Astrocyte of the spinal cord (primary cell): ENCODE measurements at regions not wholly inside any gene's neighbourhood (a gene's known extent, or its start where the extent isn't known, plus 50 kb on each side); places are given as distances from the start of the nearest gene placed in this dataset.
"Not testable (repeated sequence)": the region's sequence is repeated elsewhere in the genome, so short reads cannot be mapped to it uniquely, and the experiment has no call there.

Experiments used
- DNase-seq: peaks from one replicate; pipeline ENCODE4 v3.0.0; 2011; ENCODE audit warnings: low read depth, low spot score
- H3K4me3 ChIP-seq: 2 replicates; pipeline ENCODE4 v1.5.1; 2011; ENCODE audit warnings: low read depth, mild to moderate bottlenecking, low read length, moderate library complexity
- in situ Hi-C: cut with HindIII; loops from 2 replicates; pipeline ENCODE4 v1.10.0; 2017; ENCODE audit warnings: low sequenced_read_pairs
- TF ChIP-seq, protein P1 (sequence below): IDR thresholded peaks from 2 replicates; pipeline ENCODE4 v1.5.1; 2012; ENCODE audit warnings: low read depth, mild to moderate bottlenecking, low read length, inconsistent platforms

DNA sequence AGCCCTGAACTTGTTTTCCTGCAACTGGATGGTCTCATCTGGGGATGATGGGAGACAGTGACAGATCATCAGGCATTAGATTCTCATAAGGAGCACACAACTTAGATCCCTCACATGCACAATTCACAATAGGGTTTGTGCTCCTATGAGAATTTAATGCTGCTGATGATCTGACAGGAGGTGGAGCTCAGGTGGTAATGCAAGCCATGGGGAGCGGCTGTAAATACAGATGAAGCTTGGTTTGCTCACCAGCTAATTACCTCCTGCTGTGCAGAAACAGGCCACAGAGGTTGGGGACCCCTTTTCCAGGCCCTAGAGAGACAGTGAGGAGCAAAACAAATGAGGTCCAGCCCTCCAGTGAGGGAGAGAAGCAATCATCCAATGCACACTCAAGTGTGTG, 168.6 kb downstream of the RGS9 start:
- DNase-seq, result no peak
- TF ChIP-seq, protein P1, sequence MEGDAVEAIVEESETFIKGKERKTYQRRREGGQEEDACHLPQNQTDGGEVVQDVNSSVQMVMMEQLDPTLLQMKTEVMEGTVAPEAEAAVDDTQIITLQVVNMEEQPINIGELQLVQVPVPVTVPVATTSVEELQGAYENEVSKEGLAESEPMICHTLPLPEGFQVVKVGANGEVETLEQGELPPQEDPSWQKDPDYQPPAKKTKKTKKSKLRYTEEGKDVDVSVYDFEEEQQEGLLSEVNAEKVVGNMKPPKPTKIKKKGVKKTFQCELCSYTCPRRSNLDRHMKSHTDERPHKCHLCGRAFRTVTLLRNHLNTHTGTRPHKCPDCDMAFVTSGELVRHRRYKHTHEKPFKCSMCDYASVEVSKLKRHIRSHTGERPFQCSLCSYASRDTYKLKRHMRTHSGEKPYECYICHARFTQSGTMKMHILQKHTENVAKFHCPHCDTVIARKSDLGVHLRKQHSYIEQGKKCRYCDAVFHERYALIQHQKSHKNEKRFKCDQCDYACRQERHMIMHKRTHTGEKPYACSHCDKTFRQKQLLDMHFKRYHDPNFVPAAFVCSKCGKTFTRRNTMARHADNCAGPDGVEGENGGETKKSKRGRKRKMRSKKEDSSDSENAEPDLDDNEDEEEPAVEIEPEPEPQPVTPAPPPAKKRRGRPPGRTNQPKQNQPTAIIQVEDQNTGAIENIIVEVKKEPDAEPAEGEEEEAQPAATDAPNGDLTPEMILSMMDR, result no peak
- H3K4me3 ChIP-seq, result no peak overlapping the region
- in situ Hi-C loops, result no loop called here

DNA sequence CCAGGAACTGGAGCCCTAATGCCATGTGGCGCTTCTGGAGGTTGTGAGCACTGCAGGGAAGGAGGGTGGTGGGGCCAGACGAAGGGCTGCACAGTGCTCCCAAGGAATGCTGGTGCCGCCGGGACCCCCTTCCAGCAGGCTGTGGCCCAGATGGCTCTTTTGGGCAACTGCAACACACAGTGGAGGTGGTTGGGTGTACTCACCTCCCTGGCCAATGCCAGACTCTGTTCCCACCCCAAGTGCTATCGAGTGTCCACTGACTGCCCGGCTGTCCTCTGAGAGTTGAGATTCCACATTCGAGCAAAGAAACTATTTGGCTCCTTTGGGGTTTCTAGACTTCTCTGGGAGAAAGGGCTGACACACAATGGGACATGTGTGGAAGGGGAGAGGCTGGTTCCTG, 167.9 kb downstream of the RGS9 start:
- in situ Hi-C loops, result no loop called here
- H3K4me3 ChIP-seq, result no peak overlapping the region
- TF ChIP-seq, protein P1, result no peak
- DNase-seq, result no peak

DNA sequence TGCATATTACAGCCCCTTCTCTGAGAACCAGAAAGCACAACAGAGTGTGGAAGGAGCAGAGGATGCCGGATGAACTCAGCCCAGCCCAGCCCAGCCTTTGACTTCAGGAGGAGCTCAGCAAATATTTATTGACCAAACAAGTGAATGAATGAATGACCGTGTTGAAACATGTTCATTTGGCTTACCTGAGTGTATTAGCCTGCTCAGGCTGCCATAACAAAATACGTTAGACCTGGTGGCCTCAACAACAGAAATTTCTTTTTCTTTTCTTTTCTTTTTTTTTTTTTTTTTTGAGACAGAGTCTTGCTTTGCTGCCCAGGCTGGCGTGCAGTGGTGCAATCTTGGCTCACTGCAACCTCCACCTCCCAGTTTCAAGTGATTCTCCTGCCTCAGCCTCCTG, 164.7 kb downstream of the RGS9 start:
- H3K4me3 ChIP-seq, in situ Hi-C loops, DNase-seq: not testable (repeated sequence)

DNA sequence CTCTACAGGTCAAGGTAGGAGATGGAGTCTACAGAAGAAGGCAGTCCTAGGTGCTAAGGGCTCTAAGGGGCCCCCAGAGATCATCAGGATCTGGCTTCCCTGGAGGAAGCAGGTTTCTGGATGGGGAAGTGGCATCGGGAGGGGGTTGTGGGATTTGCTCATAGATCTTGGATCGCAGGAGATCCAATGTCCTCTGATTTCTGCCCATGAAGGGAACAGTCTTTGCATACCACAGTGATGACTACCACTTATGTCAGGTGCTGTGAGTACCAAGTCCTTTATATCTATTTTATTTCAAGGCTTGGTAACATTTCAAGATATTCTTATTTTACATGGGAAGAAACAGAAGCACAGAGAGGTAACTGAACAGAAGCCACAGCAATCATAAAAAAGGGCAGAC, 164.0 kb downstream of the RGS9 start:
- TF ChIP-seq, protein P1, result no peak
- no peak for DNase-seq
- in situ Hi-C loops, result no loop called here
- H3K4me3 ChIP-seq, result no peak overlapping the region

DNA sequence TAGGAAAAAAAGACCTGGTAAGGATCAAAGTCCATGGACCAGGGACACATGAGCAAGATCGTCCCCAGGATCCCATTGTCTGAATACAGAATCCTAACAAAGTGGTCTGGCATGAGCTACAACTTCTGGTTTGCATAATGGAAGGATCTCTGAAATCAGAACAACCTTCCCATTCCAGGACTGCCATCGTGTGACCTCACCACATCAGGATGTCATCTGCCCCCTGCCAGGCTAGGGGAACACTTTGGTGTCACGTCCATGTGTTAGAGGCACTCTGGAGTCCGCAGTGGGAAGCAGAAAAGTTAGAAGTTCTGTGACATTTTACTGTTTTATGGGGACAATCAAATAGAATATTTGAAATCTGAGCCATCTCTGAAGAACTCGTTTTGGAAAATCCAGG, 160.7 kb downstream of the RGS9 start:
- DNase-seq, result no peak
- in situ Hi-C loops, result no loop called here
- TF ChIP-seq, protein P1, result no peak
- H3K4me3 ChIP-seq, result no peak overlapping the region

DNA sequence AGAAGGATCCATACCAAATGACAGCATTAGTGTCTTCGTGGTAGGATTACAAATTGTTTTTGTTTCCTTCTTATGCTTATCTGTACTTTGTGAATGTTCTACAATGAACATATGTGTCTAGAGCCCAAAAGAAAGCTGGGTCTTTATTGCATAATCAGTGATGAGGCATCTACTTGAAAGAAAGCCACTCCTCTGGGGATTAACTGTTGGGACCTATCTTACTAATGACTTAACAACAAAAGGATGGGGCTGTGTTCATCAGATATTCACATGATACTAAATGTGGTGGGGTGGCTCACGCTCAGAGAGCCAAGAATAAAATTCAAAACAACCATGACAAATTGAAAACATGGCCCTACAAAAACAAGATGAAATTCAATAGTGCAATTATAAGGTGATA, 160.2 kb downstream of the RGS9 start:
- in situ Hi-C loops, result no loop called here
- TF ChIP-seq, protein P1, result no peak
- peak; percentile 14 for DNase-seq
- H3K4me3 ChIP-seq, result no peak overlapping the region

DNA sequence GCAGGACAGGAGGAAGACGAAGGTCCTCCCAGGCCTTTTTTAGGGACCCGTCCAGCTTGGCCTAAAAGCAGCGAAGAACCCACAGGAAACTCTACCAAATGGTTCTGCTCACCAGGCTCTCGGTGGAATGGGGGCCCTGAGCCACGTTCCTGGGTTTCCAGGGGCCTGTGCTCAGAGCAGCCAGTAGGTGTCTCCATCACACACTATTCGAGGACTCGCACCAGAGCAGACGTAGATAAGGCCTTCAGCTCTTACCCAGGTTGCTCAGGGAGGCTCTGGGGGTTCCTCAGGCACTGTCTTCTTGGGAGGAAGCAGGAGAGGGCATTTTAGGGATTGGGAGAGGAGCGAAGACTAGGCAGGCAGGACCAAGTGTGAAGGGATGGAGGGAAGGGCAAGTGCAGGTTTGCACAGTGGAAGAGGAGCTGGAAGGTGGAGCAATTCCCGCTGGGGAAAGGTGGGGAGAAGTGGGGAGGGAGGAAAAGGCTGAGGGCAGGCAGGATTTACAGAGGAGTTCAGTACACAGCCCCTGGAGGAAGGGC, 157.1 kb downstream of the RGS9 start:
- no peak overlapping the region for H3K4me3 ChIP-seq
- TF ChIP-seq, protein P1, result peak; percentile 94
- in situ Hi-C loops, result no loop called here
- peak; percentile 69 for DNase-seq
